SK-N-SH (cell line): ENCODE measurements at regions not wholly inside any gene's neighbourhood (a gene's known extent, or its start where the extent isn't known, plus 50 kb on each side); places are given as distances from the start of the nearest gene placed in this dataset.

ENCODE experiments used
- CTCF ChIA-PET: fragments of 300-600, 350-600 bp; formaldehyde crosslinking; extraction: SDS; loops from one replicate; lab custom pipeline; 2021; lab: Yijun Ruan, JAX
- POLR2A ChIA-PET: fragments of 350-600 bp; sonication (Branson Sonifier 250); formaldehyde crosslinking; extraction: SDS; loops from one replicate; lab custom pipeline; 2020; ENCODE audit warnings: antibody characterized with exemption, inconsistent platforms; lab: Yijun Ruan, JAX
- DNase-seq: peaks from one replicate; pipeline ENCODE4 v3.0.0; 2012
- H2AFZ ChIP-seq: fragments of 200-600 bp; sonication (generic); 2 replicates; pipeline ENCODE4 v1.8.1; 2016; ENCODE audit warnings: antibody characterized with exemption, mild to moderate bottlenecking, low read depth
- H3F3A ChIP-seq: fragments of 200-600 bp; sonication (generic); replicated peaks from 2 replicates; pipeline ENCODE3; 2016; ENCODE audit warnings: antibody characterized with exemption, mild to moderate bottlenecking; ENCODE audit not compliant: insufficient read depth
- H3K27ac ChIP-seq, 2 experiments: fragments of 200-500 bp in 1 of 2; fragments of 200-600 bp in 1 of 2; sonication (Bioruptor generic) in 1 of 2; sonication (generic), shearing (Covaris generic) in 1 of 2; 2 replicates each; pipeline versions ENCODE4 v1.5.1 to v1.6.1; 2014 to 2016; ENCODE audit warnings: low read depth in 2 of 2, inconsistent platforms in 1 of 2, low read length in 1 of 2, mild to moderate bottlenecking in 1 of 2, mixed read lengths in 1 of 2
- H3K27me3 ChIP-seq: fragments of 200-600 bp; sonication (generic), shearing (Covaris generic); 2 replicates; pipeline ENCODE4 v1.6.1; 2016; ENCODE audit warnings: mixed run types; ENCODE audit not compliant: insufficient read depth
- H3K36me3 ChIP-seq, 2 experiments: fragments of 200-500 bp in 1 of 2; fragments of 200-600 bp in 1 of 2; sonication (Bioruptor generic) in 1 of 2; sonication (generic) in 1 of 2; replicated peaks in 1 of 2; 2 replicates each; pipeline versions ENCODE3 to v1.5.1; 2014 to 2016; ENCODE audit warnings: low read length in 1 of 2, mild to moderate bottlenecking in 1 of 2; ENCODE audit not compliant: insufficient read depth in 2 of 2, control insufficient read depth in 1 of 2
- H3K4me1 ChIP-seq, 2 experiments: fragments of 200-500 bp in 1 of 2; fragments of 200-600 bp in 1 of 2; sonication (Bioruptor generic) in 1 of 2; sonication (generic), shearing (Covaris generic) in 1 of 2; 2 replicates each; pipeline versions ENCODE4 v1.5.1 to v1.6.1; 2014 to 2016; ENCODE audit warnings: low read depth in 1 of 2, low read length in 1 of 2, mixed run types in 1 of 2; ENCODE audit not compliant: insufficient read depth in 2 of 2, control insufficient read depth in 1 of 2
- H3K4me2 ChIP-seq: fragments of 200-600 bp; sonication (generic), shearing (Covaris generic); 2 replicates; pipeline ENCODE4 v1.6.1; 2017; ENCODE audit warnings: mixed run types
- H3K4me3 ChIP-seq, 2 experiments: fragments of 200-500 bp in 1 of 2; fragments of 200-600 bp in 1 of 2; sonication (Bioruptor generic) in 1 of 2; sonication (generic), shearing (Covaris generic) in 1 of 2; 2 replicates each; pipeline versions ENCODE4 v1.5.1 to v1.8.1; 2014 to 2016; ENCODE audit warnings: low read depth in 2 of 2, inconsistent platforms in 1 of 2, low read length in 1 of 2, mild to moderate bottlenecking in 1 of 2, mixed read lengths in 1 of 2, moderate library complexity in 1 of 2
- H3K79me2 ChIP-seq: fragments of 200-600 bp; sonication (generic); 2 replicates; pipeline ENCODE4 v1.8.1; 2017; ENCODE audit warnings: mild to moderate bottlenecking; ENCODE audit not compliant: insufficient read depth
- H3K9ac ChIP-seq: fragments of 200-600 bp; sonication (generic); 2 replicates; pipeline ENCODE4 v1.6.1; 2017; ENCODE audit warnings: mixed run types
- H3K9me2 ChIP-seq: fragments of 200-600 bp; sonication (generic); 2 replicates; pipeline ENCODE4 v1.6.1; 2017; ENCODE audit warnings: mixed run types
- H3K9me3 ChIP-seq: fragments of 200-600 bp; sonication (generic); 2 replicates; pipeline ENCODE4 v1.6.1; 2017; ENCODE audit warnings: mixed run types, mild to moderate bottlenecking, moderate library complexity
- H4K20me1 ChIP-seq: fragments of 200-600 bp; sonication (generic); 2 replicates; pipeline ENCODE4 v1.6.1; 2017; ENCODE audit warnings: mild to moderate bottlenecking, mixed run types; ENCODE audit not compliant: insufficient read depth
- ELF1 ChIP-seq: IDR thresholded peaks from 2 replicates; pipeline ENCODE4 v1.4.0; 2012
- EZH2phosphoT487 ChIP-seq: fragments of 200-600 bp; sonication (generic); IDR thresholded peaks from 2 replicates; pipeline ENCODE4 v1.6.1; 2017; ENCODE audit warnings: low read depth, mixed run types, mild to moderate bottlenecking, antibody characterized with exemption, moderate library complexity, borderline replicate concordance
- FOSL2 ChIP-seq: IDR thresholded peaks from 2 replicates; pipeline ENCODE4 v1.4.0; 2012; ENCODE audit warnings: low read depth, mild to moderate bottlenecking, moderate library complexity, borderline replicate concordance
- FOXM1 ChIP-seq: IDR thresholded peaks from 2 replicates; pipeline ENCODE4 v1.4.0; 2012; ENCODE audit warnings: low read depth, mild to moderate bottlenecking
- GABPA ChIP-seq: IDR thresholded peaks from 2 replicates; pipeline ENCODE4 v1.4.0; 2012; ENCODE audit warnings: low read depth, mild to moderate bottlenecking
- GATA2 ChIP-seq: sonication (generic); formaldehyde crosslinking; IDR thresholded peaks from 2 replicates; pipeline ENCODE4 v1.5.0; 2020; ENCODE audit warnings: mild to moderate bottlenecking, missing genetic modification reagents
- JUND ChIP-seq: IDR thresholded peaks from 2 replicates; pipeline ENCODE4 v1.4.0; 2012
- MAX ChIP-seq: IDR thresholded peaks from 2 replicates; pipeline ENCODE4 v1.4.0; 2012; ENCODE audit warnings: low read depth
- MEF2A ChIP-seq: IDR thresholded peaks from 2 replicates; pipeline ENCODE4 v1.4.0; 2012; ENCODE audit warnings: low read depth, borderline replicate concordance
- MXI1 ChIP-seq: IDR thresholded peaks from 2 replicates; pipeline ENCODE4 v1.6.1; 2012; ENCODE audit warnings: mild to moderate bottlenecking, low read depth, low read length, improper control_type of control experiment
- NFIC ChIP-seq: IDR thresholded peaks from 2 replicates; pipeline ENCODE4 v1.4.0; 2012; ENCODE audit warnings: borderline replicate concordance
- NRF1 ChIP-seq: IDR thresholded peaks from 2 replicates; pipeline ENCODE4 v1.6.1; 2012; ENCODE audit warnings: low read depth, mild to moderate bottlenecking, low read length
- POLR2AphosphoS5 ChIP-seq: IDR thresholded peaks from 2 replicates; pipeline ENCODE4 v1.6.1; 2012; ENCODE audit warnings: low read depth, low read length
- RAD21 ChIP-seq: IDR thresholded peaks from 2 replicates; pipeline ENCODE4 v1.6.1; 2012; ENCODE audit warnings: mild to moderate bottlenecking, low read length
- RCOR1 ChIP-seq: fragments of 150-350 bp; IDR thresholded peaks from 2 replicates; pipeline ENCODE4 v1.6.1; 2017; ENCODE audit warnings: antibody characterized with exemption, low read length
- REST ChIP-seq: IDR thresholded peaks from 2 replicates; pipeline ENCODE4 v1.6.1; 2012; ENCODE audit warnings: mild to moderate bottlenecking, low read depth, low read length, moderate library complexity
- RXRA ChIP-seq: IDR thresholded peaks from 2 replicates; pipeline ENCODE4 v1.4.0; 2012; ENCODE audit warnings: low read depth, mild to moderate bottlenecking, borderline replicate concordance
- SIN3A ChIP-seq: IDR thresholded peaks from 2 replicates; pipeline ENCODE4 v1.6.1; 2012; ENCODE audit warnings: low read depth, mild to moderate bottlenecking, low read length, moderate library complexity, borderline replicate concordance
- TAF1 ChIP-seq: IDR thresholded peaks from 2 replicates; pipeline ENCODE4 v1.6.1; 2012; ENCODE audit warnings: low read depth, mild to moderate bottlenecking, low read length, moderate library complexity, borderline replicate concordance
- TEAD4 ChIP-seq: IDR thresholded peaks from 2 replicates; pipeline ENCODE4 v1.4.0; 2012; ENCODE audit warnings: mild to moderate bottlenecking, borderline replicate concordance; ENCODE audit not compliant: insufficient read depth
- USF1 ChIP-seq: IDR thresholded peaks from 2 replicates; pipeline ENCODE4 v1.4.0; 2012; ENCODE audit warnings: low read depth, borderline replicate concordance
- YY1 ChIP-seq: IDR thresholded peaks from 2 replicates; pipeline ENCODE4 v1.4.0; 2012; ENCODE audit warnings: low read depth, mild to moderate bottlenecking
- whole genome bisulfite sequencing: methylation state at CpG from one replicate; pipeline ENCODE4 v1.1.6; 2017; ENCODE audit warnings: low lambda C conversion rate; 5-methylcytosine and 5-hydroxymethylcytosine counted together

- H3K4me1 ChIP-seq: no peaks in the 10 kb centered on the region
- no peak overlapping the region for H3K27ac ChIP-seq
- WGBS: 38% methylated on average over 1 of the region's 1 CpG
- H3K79me2 ChIP-seq: no peaks in the 10 kb centered on the region
- H3K27me3 ChIP-seq: no peaks in the 10 kb centered on the region
- no peaks in the 10 kb centered on the region for H4K20me1 ChIP-seq
- H3K9ac ChIP-seq: no peak overlapping the region
- H3K4me3 ChIP-seq: no peak overlapping the region
- CTCF ChIA-PET: interaction anchor here (0.6 kb wide), 1 partner anchor 108 kb away, joined by 3 read pairs; no protein-coding TSS in a partner anchor
- H3K9me3 ChIP-seq: no peaks in the 10 kb centered on the region
- H3K4me2 ChIP-seq: no peak overlapping the region
- H2AFZ ChIP-seq: no peak overlapping the region
- H3K36me3 ChIP-seq: no peaks in the 10 kb centered on the region
- H3K9me2 ChIP-seq: no peaks in the 10 kb centered on the region
- no peaks in the 10 kb centered on the region for H3F3A ChIP-seq
- POLR2A ChIA-PET: no interaction called here
- no peak for TF ChIP-seq ELF1
- TF ChIP-seq NRF1: no peak
- TF ChIP-seq GABPA: no peak
- no peak for TF ChIP-seq FOXM1
- TF ChIP-seq TAF1: no peak
- TF ChIP-seq MXI1: no peak
- no peak for TF ChIP-seq MAX
- TF ChIP-seq FOSL2: no peak
- TF ChIP-seq USF1: no peak
- TF ChIP-seq NFIC: no peak
- no peak for TF ChIP-seq JUND
- no peak for TF ChIP-seq EZH2phosphoT487
- no peak for DNase-seq
These were observed 155.7 kb upstream of the ADAMTS16 start for GRCh38 chr5:4984461-4984860.

GRCh38 chr5:4987431-4987830 is 152.7 kb upstream of the ADAMTS16 start:
- POLR2A ChIA-PET: no interaction called here
- TF ChIP-seq YY1 (no peak), TEAD4 (no peak), EZH2phosphoT487 (no peak), FOXM1 (no peak), POLR2AphosphoS5 (no peak), RAD21 (no peak), RXRA (no peak), MEF2A (no peak), NFIC (no peak), RCOR1 (no peak), REST (no peak), ELF1 (no peak), GABPA (no peak), USF1 (no peak), SIN3A (no peak), GATA2 (no peak)
- TF ChIP-seq, all 33 proteins: peak for 0
- Histone ChIP-seq H3K9ac (no peak overlapping the region), H3K27ac (no peak overlapping the region), H4K20me1 (no peaks in the 10 kb centered on the region), H3K79me2 (no peaks in the 10 kb centered on the region), H3K4me3 (no peak overlapping the region), H3K4me1 (no peaks in the 10 kb centered on the region), H3K27me3 (no peaks in the 10 kb centered on the region), H3F3A (no peaks in the 10 kb centered on the region), H3K4me2 (no peak overlapping the region), H3K9me3 (no peaks in the 10 kb centered on the region), H2AFZ (no peak overlapping the region), H3K9me2 (no peaks in the 10 kb centered on the region), H3K36me3 (no peaks in the 10 kb centered on the region)
- DNase-seq: no peak
- CTCF ChIA-PET: interaction anchor here (1.5 kb wide), 1 partner anchor 46 kb away, joined by 4 read pairs; no protein-coding TSS in a partner anchor
- 58% methylated on average over 4 of the region's 4 CpGs for WGBS
